Uterus (tissue), 2 donors: ENCODE measurements at regions not wholly inside any gene's neighbourhood (a gene's known extent, or its start where the extent isn't known, plus 50 kb on each side); places are given as distances from the start of the nearest gene placed in this dataset.

Experiments
- POLR2A ChIP-seq, 2 donors: fragments of 450-650 bp; IDR thresholded peaks; one replicate each; pipeline ENCODE4 v1.6.1; 2016; ENCODE audit warnings: antibody characterized with exemption in 2 of 2, mild to moderate bottlenecking in 1 of 2, moderate library complexity in 1 of 2
- TF ChIP-seq, protein P1 (sequence below), 4 experiments: fragments of 200-600 bp in 2 of 4; fragments of 450-650 bp in 2 of 4; sonication (generic) in 2 of 4; IDR thresholded peaks; one replicate each; pipeline ENCODE4 v1.5.1; 2016 to 2019; ENCODE audit warnings: antibody characterized with exemption in 4 of 4, mild to moderate bottlenecking in 2 of 4, moderate library complexity in 1 of 4

DNA sequence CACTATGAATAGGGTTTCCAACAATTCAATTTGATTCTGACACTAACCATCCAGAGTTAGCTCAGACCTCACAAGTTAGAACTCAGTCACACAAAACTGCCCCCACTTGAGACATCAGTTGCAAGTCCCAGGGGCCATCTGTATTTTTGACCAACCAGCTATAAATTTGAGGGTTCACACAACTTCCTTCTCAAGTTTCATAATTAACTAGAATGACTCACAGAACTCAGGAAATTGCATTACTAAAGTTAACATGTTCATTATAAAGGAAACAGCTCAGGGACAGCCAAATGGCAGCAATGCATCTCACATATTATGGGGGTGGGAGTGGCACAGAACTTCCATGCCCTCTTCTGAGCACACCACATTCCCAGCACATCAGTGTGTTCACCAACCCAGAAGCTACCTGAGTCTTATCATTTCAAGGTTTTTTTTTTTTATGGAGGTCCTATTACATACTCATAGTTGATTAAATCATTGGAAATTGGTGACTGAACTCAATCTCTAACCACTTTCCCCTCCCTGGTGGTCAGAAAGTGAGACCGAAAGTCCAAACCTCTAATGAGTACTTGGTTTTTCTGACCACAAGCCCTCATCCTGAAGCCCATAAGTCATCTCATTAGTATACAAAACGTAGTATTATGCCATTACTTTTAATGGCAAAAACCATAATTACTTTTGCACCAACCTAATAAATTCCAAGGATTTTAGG is 1721.5 kb upstream of the SEL1L start:
- TF ChIP-seq, protein P1, sequence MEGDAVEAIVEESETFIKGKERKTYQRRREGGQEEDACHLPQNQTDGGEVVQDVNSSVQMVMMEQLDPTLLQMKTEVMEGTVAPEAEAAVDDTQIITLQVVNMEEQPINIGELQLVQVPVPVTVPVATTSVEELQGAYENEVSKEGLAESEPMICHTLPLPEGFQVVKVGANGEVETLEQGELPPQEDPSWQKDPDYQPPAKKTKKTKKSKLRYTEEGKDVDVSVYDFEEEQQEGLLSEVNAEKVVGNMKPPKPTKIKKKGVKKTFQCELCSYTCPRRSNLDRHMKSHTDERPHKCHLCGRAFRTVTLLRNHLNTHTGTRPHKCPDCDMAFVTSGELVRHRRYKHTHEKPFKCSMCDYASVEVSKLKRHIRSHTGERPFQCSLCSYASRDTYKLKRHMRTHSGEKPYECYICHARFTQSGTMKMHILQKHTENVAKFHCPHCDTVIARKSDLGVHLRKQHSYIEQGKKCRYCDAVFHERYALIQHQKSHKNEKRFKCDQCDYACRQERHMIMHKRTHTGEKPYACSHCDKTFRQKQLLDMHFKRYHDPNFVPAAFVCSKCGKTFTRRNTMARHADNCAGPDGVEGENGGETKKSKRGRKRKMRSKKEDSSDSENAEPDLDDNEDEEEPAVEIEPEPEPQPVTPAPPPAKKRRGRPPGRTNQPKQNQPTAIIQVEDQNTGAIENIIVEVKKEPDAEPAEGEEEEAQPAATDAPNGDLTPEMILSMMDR (IDR thresholded peaks at IDR 0.05) = no peak
- TF ChIP-seq POLR2A (IDR thresholded peaks at IDR 0.05) = no peak
